Upper lobe of right lung (tissue), 1 donor: ENCODE measurements at regions not wholly inside any gene's neighbourhood (a gene's known extent, or its start where the extent isn't known, plus 50 kb on each side); places are given as distances from the start of the nearest gene placed in this dataset.
"Not testable (repeated sequence)": the region's sequence is repeated elsewhere in the genome, so short reads cannot be mapped to it uniquely, and the experiment has no call there.

Source experiments
- ATAC-seq: fragments of 200-7000 bp; cut with Tn5 transposase; one replicate; pipeline ENCODE4 v1.9.1; 2020; ENCODE audit warnings: mild to moderate bottlenecking, moderate library complexity
- DNase-seq: peaks from one replicate; pipeline ENCODE4 v3.0.0-alpha.2; 2020
- H3K27ac ChIP-seq: fragments of 200-600 bp; one replicate; pipeline ENCODE4 v1.8.0; 2022
- H3K27me3 ChIP-seq: fragments of 200-600 bp; one replicate; pipeline ENCODE4 v1.8.0; 2022; ENCODE audit warnings: mild to moderate bottlenecking
- H3K36me3 ChIP-seq: fragments of 200-600 bp; one replicate; pipeline ENCODE4 v1.8.0; 2022
- H3K4me1 ChIP-seq: fragments of 200-600 bp; one replicate; pipeline ENCODE4 v1.8.0; 2022
- H3K4me3 ChIP-seq: fragments of 200-600 bp; one replicate; pipeline ENCODE4 v1.8.0; 2022; ENCODE audit warnings: mild to moderate bottlenecking
- H3K9me3 ChIP-seq: fragments of 200-600 bp; one replicate; pipeline ENCODE4 v1.8.0; 2022
- CTCF ChIP-seq: fragments of 200-600 bp; IDR thresholded peaks from one replicate; pipeline ENCODE4 v1.8.0; 2022; ENCODE audit warnings: antibody characterized with exemption
- intact Hi-C: fragments of 100-400 bp; cut with DNase I; formaldehyde crosslinking; loops from one replicate; pipeline ENCODE4 v1.11.0; 2022
- donor health status: DM: no; HTN: yes; CAD: no; lungs with severe emphysema.

DNA sequence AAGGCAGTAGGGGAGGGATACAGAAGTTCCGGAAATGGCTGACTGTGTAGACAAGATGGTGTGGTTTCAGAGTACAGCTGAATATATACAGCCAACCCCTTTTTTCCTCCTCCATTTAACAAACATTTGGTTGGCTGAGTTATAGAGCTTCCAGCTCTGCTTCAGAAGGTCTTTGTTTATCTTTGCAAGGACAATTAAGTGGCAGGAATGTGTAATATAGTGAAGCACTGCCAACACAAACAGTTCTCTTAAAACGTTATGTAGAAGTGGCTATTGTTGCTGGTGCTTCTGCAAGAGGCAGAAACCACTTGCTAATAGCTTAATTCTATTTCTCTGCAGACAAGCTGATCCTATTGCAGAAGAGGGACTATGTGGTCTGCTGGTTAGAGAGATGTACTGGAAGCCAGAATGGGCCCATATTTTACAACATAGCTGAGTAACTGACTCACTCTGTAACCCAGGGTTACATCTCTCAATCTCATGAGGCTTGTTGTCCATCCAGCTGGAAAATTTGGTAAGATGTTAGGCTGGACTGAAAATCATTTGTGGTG is 62.7 kb upstream of the OSMR start:
- H3K36me3 ChIP-seq, result no peaks in the 10 kb centered on the region
- ATAC-seq, result peak; percentile 91
- peak; percentile 28 for TF ChIP-seq CTCF
- H3K4me3 ChIP-seq, result no peak overlapping the region
- no peaks in the 10 kb centered on the region for H3K9me3 ChIP-seq
- H3K27ac ChIP-seq, result peak overlapping the region; percentile 52
- intact Hi-C loops, result no loop called here
- no peaks in the 10 kb centered on the region for H3K27me3 ChIP-seq
- peaks cover 35% of the 10 kb centered on the region for H3K4me1 ChIP-seq
- DNase-seq, result no peak

DNA sequence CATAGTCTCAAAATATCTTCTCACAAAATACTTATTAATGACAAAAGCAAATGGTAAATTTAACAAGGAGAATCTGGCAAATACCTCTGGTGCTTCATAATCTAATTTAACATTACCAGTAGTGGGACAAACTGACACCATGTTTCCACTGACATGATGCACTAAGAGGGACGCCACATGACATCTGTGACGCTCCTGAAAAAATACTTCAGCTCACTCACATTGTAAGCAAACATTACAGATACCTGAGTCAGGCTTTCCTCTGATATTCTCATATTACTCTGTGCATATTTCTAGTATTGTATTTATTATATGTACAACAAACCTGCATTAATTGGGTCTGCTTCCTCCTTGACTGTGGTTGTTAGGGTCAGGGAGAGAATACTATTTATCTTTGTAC is 56.7 kb upstream of the OSMR start:
- no peak for TF ChIP-seq CTCF
- H3K4me3 ChIP-seq, result no peak overlapping the region
- no peaks in the 10 kb centered on the region for H3K36me3 ChIP-seq
- DNase-seq, result no peak
- H3K27ac ChIP-seq, result no peak overlapping the region
- peaks cover under 1% of the 10 kb centered on the region for H3K4me1 ChIP-seq
- intact Hi-C loops, result no loop called here
- no peaks in the 10 kb centered on the region for H3K9me3 ChIP-seq
- no peaks in the 10 kb centered on the region for H3K27me3 ChIP-seq
- no peak for ATAC-seq

DNA sequence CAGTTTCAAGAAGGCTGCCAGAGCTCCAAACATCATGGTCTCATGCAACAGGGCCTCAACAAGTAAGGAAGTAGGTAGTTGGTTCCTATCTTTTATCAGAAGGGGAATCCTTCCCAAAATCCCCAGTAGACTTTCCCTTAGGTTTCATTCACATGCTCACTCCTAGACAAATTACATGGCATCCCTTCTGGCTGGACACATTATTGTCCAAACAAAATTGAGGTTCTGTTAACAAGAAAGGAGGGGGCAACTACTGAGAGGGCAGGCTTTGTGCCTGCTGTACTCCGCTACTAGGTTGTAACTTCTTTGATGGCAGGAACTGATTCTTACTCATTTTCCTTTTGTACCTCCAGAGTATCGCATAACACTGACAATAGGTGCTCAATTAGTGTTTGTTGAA is 56.0 kb upstream of the OSMR start:
- Histone ChIP-seq H3K9me3 (no peaks in the 10 kb centered on the region), H3K27ac (no peak overlapping the region), H3K27me3 (no peaks in the 10 kb centered on the region), H3K4me3 (no peak overlapping the region), H3K4me1 (no peaks in the 10 kb centered on the region), H3K36me3 (no peaks in the 10 kb centered on the region)
- intact Hi-C loops, result no loop called here
- no peak for TF ChIP-seq CTCF
- ATAC-seq, result no peak
- DNase-seq, result no peak

DNA sequence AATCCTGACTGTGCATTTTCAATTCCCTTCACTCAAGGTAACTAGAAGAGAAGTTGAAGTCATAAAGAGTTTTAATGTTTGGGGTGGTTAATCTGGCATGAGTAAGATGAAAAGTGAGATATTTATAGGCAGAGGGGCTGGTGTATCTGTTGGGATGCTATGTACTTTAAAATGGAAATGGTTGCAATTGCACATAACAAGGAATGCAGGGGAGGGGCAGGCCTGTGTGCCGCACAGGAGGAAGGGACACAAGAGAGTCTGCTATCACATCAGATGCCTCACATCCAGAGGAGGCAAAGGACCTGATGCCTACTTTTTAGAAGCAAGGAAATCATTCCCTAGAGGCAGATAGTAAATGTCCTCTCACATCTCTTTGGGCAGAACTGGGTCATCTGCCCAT is 55.5 kb upstream of the OSMR start:
- Histone ChIP-seq H3K27ac (no peak overlapping the region), H3K4me3 (no peak overlapping the region), H3K4me1 (no peaks in the 10 kb centered on the region), H3K9me3 (no peaks in the 10 kb centered on the region), H3K36me3 (no peaks in the 10 kb centered on the region), H3K27me3 (no peaks in the 10 kb centered on the region)
- ATAC-seq (no peak), DNase-seq (no peak)
- TF ChIP-seq CTCF, result no peak
- intact Hi-C loops, result no loop called here

DNA sequence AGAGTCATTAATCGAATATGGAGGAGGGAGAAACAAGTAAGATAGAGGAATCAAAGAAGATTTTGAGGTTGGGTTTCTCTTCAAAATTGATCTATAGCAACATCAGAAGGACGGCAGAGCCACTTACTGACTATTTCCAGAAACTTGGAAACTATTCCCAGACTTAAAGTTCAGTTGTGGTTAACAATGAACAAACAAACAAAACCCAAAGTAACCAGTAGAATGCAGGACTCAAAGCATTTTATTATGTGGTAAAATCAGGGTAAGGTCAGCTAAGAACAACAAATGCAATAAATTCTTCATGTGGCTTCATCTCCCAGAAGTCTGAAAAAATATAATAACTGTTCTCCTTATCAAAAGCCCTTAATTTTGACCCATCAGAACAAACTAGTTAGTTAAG is 54.9 kb upstream of the OSMR start:
- H3K4me3 ChIP-seq, result no peak overlapping the region
- no peak for DNase-seq
- H3K27ac ChIP-seq, result no peak overlapping the region
- intact Hi-C loops, result no loop called here
- no peak for TF ChIP-seq CTCF
- no peaks in the 10 kb centered on the region for H3K36me3 ChIP-seq
- no peaks in the 10 kb centered on the region for H3K4me1 ChIP-seq
- no peak for ATAC-seq
- no peaks in the 10 kb centered on the region for H3K27me3 ChIP-seq
- no peaks in the 10 kb centered on the region for H3K9me3 ChIP-seq

- no peaks in the 10 kb centered on the region for H3K27me3 ChIP-seq
- ATAC-seq (peak; percentile 86), DNase-seq (no peak)
- H3K4me1 ChIP-seq, result peaks cover 17% of the 10 kb centered on the region
- H3K27ac ChIP-seq, result no peak overlapping the region
- H3K9me3 ChIP-seq, result no peaks in the 10 kb centered on the region
- TF ChIP-seq CTCF, result no peak
- H3K36me3 ChIP-seq, result no peaks in the 10 kb centered on the region
- no peak overlapping the region for H3K4me3 ChIP-seq
- intact Hi-C loops, result no loop called here
Observed at GRCh38 chr5:38793099-38793498, 52.7 kb upstream of the OSMR start.

DNA sequence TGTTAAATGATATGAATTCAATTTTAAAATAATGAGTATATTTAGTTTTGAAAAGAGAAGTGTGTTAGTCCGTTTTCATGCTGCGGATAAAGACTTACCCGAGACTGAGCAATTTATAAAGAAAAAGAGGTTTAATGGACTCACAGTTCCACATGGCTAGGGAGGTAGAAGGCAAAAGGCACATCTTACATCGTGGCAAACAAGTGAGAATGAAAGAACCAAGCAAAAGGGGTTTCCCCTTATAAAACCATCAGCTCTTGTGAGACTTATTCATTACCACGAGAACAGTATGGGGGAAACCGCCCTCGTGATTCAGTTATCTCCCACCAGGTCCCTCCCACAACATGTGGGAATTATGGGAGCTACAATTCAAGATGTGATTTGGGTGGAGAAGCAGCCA is 51.8 kb upstream of the OSMR start:
- H3K4me1 ChIP-seq, result peaks cover 17% of the 10 kb centered on the region
- intact Hi-C loops, H3K9me3 ChIP-seq, DNase-seq, H3K4me3 ChIP-seq, H3K36me3 ChIP-seq, H3K27me3 ChIP-seq, ATAC-seq, H3K27ac ChIP-seq: not testable (repeated sequence)
